Activated T-helper 1 cell treated with Interleukin-2 at 50 U/mL for 16 hours (primary cell): ENCODE measurements at regions not wholly inside any gene's neighbourhood (a gene's known extent, or its start where the extent isn't known, plus 50 kb on each side); places are given as distances from the start of the nearest gene placed in this dataset.
"Not testable (repeated sequence)": the region's sequence is repeated elsewhere in the genome, so short reads cannot be mapped to it uniquely, and the experiment has no call there.

Source experiments
- DNase-seq: peaks from one replicate; pipeline ENCODE4 v3.0.0-alpha.2; 2020; ENCODE audit warnings: low read depth

DNA sequence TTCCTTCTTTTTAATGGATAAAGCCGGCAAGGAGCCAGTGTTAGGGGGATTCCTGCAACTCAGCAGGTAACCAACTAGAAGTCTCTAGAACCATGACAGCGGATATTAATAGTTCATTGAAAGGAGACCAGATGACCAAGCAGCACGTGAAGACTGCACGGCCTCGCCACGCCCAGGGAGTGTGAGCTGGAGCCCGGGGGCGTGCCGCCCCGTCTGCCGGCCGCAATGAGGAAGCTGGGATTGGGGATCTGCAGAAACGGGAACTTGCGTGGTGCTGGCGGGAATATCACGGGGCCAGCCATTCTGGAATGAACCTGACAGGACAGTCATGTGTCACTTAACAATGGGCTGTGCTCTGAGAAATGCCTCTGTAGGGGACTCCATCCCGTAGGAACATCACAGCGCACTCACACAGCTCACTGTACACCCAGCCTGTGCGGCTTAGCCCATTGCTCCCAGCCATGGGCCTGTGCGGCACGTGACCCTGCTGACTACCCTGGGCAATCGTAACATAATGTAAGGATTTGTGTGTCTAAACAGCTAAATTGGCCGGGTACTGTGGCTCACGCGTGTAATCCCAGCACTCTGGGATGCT, 4092.8 kb upstream of the TPTE start:
- not testable (repeated sequence) for DNase-seq

DNA sequence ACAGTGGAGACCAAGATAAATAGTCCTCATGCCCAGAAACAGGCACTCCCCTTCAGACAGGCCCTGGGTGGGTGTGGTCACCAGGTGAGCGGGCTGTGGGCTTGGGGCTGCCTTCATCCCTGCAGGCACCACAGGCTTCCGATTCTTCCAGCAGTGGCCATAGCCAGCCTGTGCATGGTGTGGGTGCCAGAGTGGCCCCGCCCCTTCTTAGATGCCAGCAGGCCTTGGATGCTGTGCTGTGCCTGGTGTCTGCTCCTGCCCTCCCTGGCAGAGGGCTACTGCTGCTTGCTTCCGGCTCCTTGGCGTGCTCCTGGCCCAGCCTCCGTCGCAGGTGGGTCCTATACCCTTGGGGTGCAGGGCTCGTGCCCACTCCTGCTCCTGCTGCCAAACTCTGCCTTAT, 4091.5 kb upstream of the TPTE start:
- DNase-seq, result not testable (repeated sequence)

DNA sequence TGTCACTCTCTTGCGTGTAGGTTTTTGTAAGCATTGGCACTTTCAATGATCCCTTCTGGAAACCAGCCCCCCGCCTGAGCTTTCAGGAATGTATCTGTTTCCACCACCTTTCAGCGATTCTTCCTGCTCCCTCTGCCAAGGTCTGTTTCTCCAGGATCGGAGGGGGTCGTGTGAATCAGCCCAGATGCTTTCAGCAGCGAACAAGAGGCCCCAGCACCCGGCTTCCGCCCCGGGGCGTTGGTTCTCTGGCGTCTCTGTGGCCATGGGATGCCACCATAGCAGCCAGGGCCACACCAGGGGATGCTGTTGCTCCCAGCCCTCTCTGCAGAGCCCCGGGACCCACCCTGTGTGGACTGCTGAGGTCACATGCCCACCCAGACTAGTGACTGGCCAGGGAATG, 4088.2 kb upstream of the TPTE start:
- DNase-seq, result not testable (repeated sequence)

- DNase-seq, result not testable (repeated sequence)
Measured at GRCh38 chr21:6436205-6436604, 4085.2 kb upstream of the TPTE start.

DNA sequence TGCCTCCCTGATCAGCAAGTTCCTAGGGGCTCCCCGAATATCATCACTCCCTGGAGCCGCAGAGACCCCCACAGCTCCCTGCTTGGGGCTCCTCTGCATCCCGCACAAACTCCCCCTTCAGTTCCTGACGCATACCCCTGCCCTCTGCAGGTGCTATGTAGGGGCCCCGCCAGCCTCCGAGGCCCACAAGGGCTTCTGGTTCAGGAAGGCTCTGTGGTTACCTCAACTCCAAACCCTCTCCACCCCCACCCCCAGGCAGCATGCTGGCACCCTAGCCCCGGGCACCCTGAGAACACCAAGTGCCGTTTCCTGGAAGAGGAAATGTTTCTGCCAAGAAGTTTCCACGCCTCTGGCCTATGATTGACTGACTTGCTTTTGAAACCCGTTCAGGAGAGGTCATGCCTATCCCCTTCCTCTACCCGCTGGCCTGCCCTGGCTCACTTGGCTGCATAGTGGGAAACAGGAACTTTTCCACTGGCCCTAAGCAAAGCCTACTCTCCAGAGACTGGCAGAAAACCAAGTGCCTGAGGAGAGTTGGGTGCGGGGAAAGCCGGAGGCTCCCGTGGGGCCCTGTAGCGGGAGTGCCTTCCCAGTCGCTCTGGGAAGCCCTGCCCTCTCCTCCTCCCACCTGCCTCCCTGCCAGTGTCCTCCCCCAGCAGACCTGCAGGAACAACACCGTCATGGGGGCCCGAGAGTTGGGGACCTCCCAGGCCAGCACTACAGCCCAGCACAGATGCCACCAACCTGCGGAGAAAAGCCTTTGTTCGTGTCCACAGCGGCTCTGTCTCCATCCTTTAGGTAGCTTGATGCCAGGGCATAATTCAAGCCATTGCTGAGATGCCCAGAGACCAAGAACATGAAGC, 4084.2 kb upstream of the TPTE start:
- DNase-seq, result not testable (repeated sequence)

DNA sequence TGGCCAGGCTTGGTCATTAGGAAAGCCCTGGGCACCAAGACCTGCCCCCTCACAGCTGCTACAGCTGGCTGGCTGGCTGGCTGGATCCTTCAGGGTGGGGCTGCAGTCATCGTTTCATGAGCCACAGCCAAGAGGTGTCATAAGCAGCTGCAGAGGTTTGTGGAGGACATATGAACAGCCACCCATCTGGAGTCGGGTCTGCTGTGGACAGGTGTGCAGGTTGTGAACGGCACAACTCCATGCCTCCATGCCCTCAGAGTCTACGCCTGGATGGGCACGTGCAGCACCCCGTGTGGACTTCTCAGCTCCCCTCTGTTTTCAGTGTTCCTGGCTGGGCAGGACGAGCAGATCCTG, 4083.6 kb upstream of the TPTE start:
- not testable (repeated sequence) for DNase-seq

DNA sequence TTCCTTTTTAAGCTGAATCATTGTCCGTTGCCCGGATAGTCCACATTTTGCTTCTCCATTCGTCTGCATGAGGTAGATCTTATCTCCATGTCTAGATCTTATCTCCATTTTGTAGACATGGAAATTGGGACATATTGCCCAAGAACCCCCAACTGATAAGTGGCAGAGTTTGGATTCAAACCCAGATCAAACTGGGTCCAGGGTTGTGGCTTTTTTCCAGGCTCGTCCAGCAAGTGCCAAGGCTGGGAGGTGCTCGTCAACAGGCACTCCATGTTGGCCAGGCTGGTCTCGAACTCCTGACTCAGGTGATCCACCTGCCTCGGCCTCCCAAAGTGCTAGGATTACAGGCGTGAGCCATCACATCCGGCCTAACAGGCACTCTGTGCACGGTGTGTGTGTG, 4082.3 kb upstream of the TPTE start:
- not testable (repeated sequence) for DNase-seq

- DNase-seq, result not testable (repeated sequence)
Measured at GRCh38 chr21:6454648-6455340, 4066.6 kb upstream of the TPTE start.

- not testable (repeated sequence) for DNase-seq
Measured at GRCh38 chr21:6456011-6456661, 4065.2 kb upstream of the TPTE start.

DNA sequence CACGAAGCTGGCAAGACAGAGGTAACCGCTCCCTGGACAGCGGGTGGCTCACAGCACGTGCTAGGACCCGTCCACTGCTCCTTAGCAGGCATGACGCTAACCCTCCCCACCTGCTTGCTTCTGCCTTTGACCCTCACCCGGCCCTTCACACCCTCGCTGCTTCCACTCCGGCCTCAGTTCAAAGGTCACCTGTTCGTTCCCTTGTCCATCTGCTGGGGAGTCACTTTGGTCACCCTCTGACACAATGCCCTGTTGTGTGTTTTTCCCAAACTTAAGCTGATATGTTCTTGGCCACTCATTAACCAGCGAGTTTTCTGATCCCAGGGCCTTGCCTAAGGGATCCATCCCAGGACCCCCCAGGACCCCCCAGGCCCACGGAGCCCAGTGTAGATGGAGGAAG, 4061.6 kb upstream of the TPTE start:
- DNase-seq, result not testable (repeated sequence)

GRCh38 chr21:6461358-6461757, 4060.0 kb upstream of the TPTE start:
- DNase-seq, result not testable (repeated sequence)

- not testable (repeated sequence) for DNase-seq
Measured at GRCh38 chr21:6464419-6464818, 4057.0 kb upstream of the TPTE start.

- DNase-seq, result not testable (repeated sequence)
Measured at GRCh38 chr21:6466081-6466698, 4055.2 kb upstream of the TPTE start.

DNA sequence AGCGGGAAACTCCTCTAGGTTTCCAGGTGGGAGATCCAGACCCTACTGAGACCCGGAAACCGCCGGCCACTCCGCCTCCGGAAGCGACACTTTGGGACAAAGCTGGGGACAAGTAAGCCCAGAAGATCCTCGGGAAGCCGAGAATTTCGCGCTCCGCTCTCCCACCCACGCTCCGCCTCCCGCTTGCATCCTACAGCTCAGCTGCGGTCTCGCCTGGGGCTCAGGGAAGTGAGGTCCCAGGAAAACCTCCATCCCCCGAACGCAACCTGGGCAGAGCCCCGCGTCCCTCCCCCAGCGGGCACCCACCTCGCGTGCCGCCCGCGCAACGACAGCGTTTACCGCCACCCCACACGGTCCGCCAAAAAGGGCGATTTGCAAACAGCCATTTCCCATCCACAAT, 4054.7 kb upstream of the TPTE start:
- DNase-seq, result not testable (repeated sequence)

GRCh38 chr21:6467189-6467774, 4054.1 kb upstream of the TPTE start:
- not testable (repeated sequence) for DNase-seq

- not testable (repeated sequence) for DNase-seq
Measured at GRCh38 chr21:6467907-6468306, 4053.5 kb upstream of the TPTE start.

DNA sequence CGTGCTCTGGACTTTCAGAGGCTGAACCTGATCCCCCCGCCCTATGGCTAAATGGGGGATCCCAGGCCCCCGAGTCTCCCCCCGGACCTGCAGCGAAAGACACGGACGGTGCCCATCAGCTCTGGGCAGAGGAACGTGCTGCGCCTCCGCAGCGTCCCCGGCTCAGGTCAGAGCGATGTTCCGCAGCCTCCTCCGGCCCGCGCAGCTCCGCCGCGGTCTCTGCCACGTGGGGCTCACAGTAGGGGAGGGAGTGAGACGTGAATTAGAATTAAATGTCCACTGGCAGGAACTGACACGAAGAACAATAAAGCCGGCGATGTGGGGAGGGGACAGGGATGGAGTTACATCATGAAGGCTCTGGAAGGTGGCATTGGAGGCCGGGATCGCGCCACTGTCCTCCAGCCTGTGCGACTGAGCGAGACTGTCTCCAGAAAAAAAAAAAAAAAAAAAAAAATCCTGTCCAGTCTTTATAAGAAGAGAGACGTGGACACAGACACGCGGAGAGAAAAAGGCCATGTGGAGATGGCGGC, 4053.0 kb upstream of the TPTE start:
- not testable (repeated sequence) for DNase-seq

DNA sequence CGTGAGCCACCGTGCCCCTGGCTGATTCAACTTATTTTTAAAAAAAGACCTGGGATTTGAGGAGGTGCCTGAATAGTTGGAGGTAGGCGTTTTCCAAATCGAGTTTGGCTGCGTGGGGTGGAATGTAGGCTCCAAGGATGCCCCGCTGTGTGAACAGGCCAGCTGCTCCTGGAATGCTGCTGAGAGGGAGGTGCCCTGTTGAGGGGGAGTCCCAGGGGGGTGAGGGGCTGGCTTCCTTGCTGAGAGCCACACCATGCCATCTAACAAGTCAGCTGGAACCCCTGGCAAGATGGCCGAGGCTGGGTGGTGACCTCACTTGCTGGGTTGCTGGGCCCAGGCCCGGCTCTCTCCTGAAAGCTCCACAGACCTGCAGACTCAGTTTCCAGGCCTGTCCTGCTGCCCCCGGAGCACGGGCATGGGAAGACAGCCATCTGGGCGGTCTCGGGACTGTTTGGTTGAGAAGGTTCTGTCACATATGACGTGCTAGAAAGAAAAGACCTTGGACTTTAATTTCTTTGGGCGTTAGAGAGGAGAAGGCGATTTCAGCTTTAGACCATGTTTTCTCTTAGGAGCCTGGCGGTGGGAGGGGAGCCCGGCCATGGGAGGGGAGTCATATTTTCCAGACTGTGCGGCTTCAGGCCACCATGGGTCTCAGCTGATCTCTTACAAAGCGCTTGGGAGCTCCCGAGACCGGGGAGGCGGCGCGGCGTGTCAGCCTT, 4047.0 kb upstream of the TPTE start:
- not testable (repeated sequence) for DNase-seq

- not testable (repeated sequence) for DNase-seq
Measured at GRCh38 chr21:6481116-6481515, 4040.3 kb upstream of the TPTE start.

- not testable (repeated sequence) for DNase-seq
Measured at GRCh38 chr21:6482616-6483015, 4038.8 kb upstream of the TPTE start.
